HepG2 (cell line): ENCODE measurements at regions not wholly inside any gene's neighbourhood (a gene's known extent, or its start where the extent isn't known, plus 50 kb on each side); places are given as distances from the start of the nearest gene placed in this dataset.

Source experiments
- ATAC-seq: fragments of 200-7000 bp; cut with Tn5 transposase; 3 replicates; pipeline ENCODE4 v1.9.1; 2020; ENCODE audit warnings: mild to moderate bottlenecking, moderate library complexity
- BruUV-seq: library from RNA; stranded (reverse); fragments of 400-500 nt; replicated peaks from 2 replicates; lab custom pipeline; 2021; lab: Mats Ljungman, UMichigan
- CTCF ChIA-PET: fragments of 300-600 bp; formaldehyde crosslinking; extraction: SDS; loops from one replicate; lab custom pipeline; 2021; ENCODE audit warnings: low total read pairs, inconsistent platforms, low intra/inter-chr PET ratio; lab: Yijun Ruan, JAX
- POLR2A ChIA-PET: fragments of 350-600 bp; sonication (Branson Sonifier 250); formaldehyde crosslinking; loops from one replicate; lab custom pipeline; 2020; ENCODE audit warnings: antibody characterized with exemption, inconsistent platforms; lab: Yijun Ruan, JAX
- DNase-seq: peaks from one replicate; pipeline ENCODE4 v3.0.0-alpha.2; 2015; ENCODE audit warnings: low spot score
- FAIRE-seq: peaks from 3 replicates; lab custom pipeline; 2011; peaks lifted over from hg19 to GRCh38; lab: Jason Lieb, UNC
- H2AFZ ChIP-seq: one replicate; pipeline ENCODE4 v1.6.1; 2011; ENCODE audit warnings: low read length, inconsistent platforms
- H3K27ac ChIP-seq: fragments of 300-600 bp; 3 replicates; pipeline ENCODE4 v1.8.0; 2011; ENCODE audit warnings: mixed run types, mild to moderate bottlenecking, mixed read lengths, low read length, inconsistent platforms; ENCODE audit not compliant: insufficient read depth; ENCODE audit errors: extremely low read length
- H3K27me3 ChIP-seq, 2 experiments: fragments of 200-600 bp in 1 of 2; 2 replicates in 1 of 2; 3 replicates in 1 of 2; pipeline versions ENCODE4 v1.6.0 to v1.8.0; 2011; ENCODE audit warnings: low read length in 2 of 2, mild to moderate bottlenecking in 2 of 2, moderate library complexity in 2 of 2, inconsistent platforms in 1 of 2; ENCODE audit not compliant: insufficient read depth in 2 of 2, control insufficient read depth in 1 of 2
- H3K36me3 ChIP-seq, 2 experiments: fragments of 200-600 bp in 1 of 2; replicated peaks in 1 of 2; 2 replicates in 1 of 2; 3 replicates in 1 of 2; pipeline versions ENCODE4 v1.5.1 to v1.8.0; 2011; ENCODE audit warnings: low read length in 2 of 2, inconsistent platforms in 1 of 2; ENCODE audit not compliant: insufficient read depth in 2 of 2, control insufficient read depth in 1 of 2
- H3K4me1 ChIP-seq: 2 replicates; pipeline ENCODE4 v1.5.1; 2012; ENCODE audit warnings: low read length, inconsistent platforms; ENCODE audit not compliant: insufficient read depth
- H3K4me2 ChIP-seq: 2 replicates; pipeline ENCODE4 v1.6.0; 2011; ENCODE audit warnings: low read depth, low read length, inconsistent platforms
- H3K4me3 ChIP-seq, 3 experiments: fragments of 200-600 bp in 1 of 3; sonication (generic), shearing (Covaris generic) in 1 of 3; replicated peaks in 1 of 3; 2 replicates each; pipeline ENCODE4 v1.5.1; 2011 to 2016; ENCODE audit warnings: low read length in 3 of 3, inconsistent platforms in 2 of 3, low read depth in 2 of 3, mild to moderate bottlenecking in 2 of 3, control low read depth in 1 of 3, mixed read lengths in 1 of 3; ENCODE audit not compliant: insufficient read depth in 1 of 3
- H3K79me2 ChIP-seq: one replicate; pipeline ENCODE4 v1.6.1; 2011; ENCODE audit warnings: low read length, inconsistent platforms; ENCODE audit not compliant: insufficient read depth
- H3K9ac ChIP-seq: 2 replicates; pipeline ENCODE4 v1.6.0; 2011; ENCODE audit warnings: mild to moderate bottlenecking, low read depth, low read length, inconsistent platforms; ENCODE audit not compliant: insufficient read depth
- H3K9me3 ChIP-seq: 2 replicates; pipeline ENCODE4 v1.5.1; 2012; ENCODE audit warnings: mild to moderate bottlenecking, low read length
- H4K20me1 ChIP-seq: 2 replicates; pipeline ENCODE4 v1.6.0; 2011; ENCODE audit warnings: inconsistent platforms, mild to moderate bottlenecking, low read length, moderate library complexity; ENCODE audit not compliant: insufficient read depth
- ATRX ChIP-seq: sonication (generic); formaldehyde crosslinking; IDR thresholded peaks from 2 replicates; pipeline ENCODE4 v1.4.0; 2020; ENCODE audit warnings: missing genetic modification reagents, borderline replicate concordance
- HNF1A ChIP-seq, 2 experiments: sonication (generic) in 1 of 2; formaldehyde crosslinking in 1 of 2; IDR thresholded peaks; 2 replicates each; pipeline versions ENCODE4 v1.4.0 to v1.6.1; 2016 to 2020; ENCODE audit warnings: borderline replicate concordance in 1 of 2, low read depth in 1 of 2, mild to moderate bottlenecking in 1 of 2, missing genetic modification reagents in 1 of 2
- POLR2A ChIP-seq, 2 experiments: IDR thresholded peaks; 2 replicates each; pipeline ENCODE4 v1.6.1; 2011; ENCODE audit warnings: low read depth in 2 of 2, low read length in 2 of 2, mild to moderate bottlenecking in 1 of 2, moderate library complexity in 1 of 2; ENCODE audit not compliant: insufficient read depth in 1 of 2
- REST ChIP-seq, 2 experiments: IDR thresholded peaks; 2 replicates each; pipeline ENCODE4 v1.6.1; 2011 to 2012; ENCODE audit warnings: low read length in 2 of 2, borderline replicate concordance in 1 of 2, low read depth in 1 of 2, mild to moderate bottlenecking in 1 of 2, moderate library complexity in 1 of 2
- RXRB ChIP-seq: IDR thresholded peaks from 2 replicates; pipeline ENCODE4 v1.6.1; 2016; ENCODE audit warnings: borderline replicate concordance, missing genetic modification reagents, missing compliant biosample characterization
- TSC22D2 ChIP-seq: sonication (generic); formaldehyde crosslinking; IDR thresholded peaks from 2 replicates; pipeline ENCODE4 v1.5.1; 2020; ENCODE audit warnings: missing genetic modification reagents, mild to moderate bottlenecking, borderline replicate concordance
- ZBTB43 ChIP-seq: sonication (generic); formaldehyde crosslinking; conservative IDR thresholded peaks from 2 replicates; pipeline ENCODE4 v1.4.0; 2020; ENCODE audit warnings: missing genetic modification reagents
- ZNF629 ChIP-seq: sonication (generic); formaldehyde crosslinking; conservative IDR thresholded peaks from 2 replicates; pipeline ENCODE4 v1.5.0; 2020; ENCODE audit warnings: missing genetic modification reagents
- in situ Hi-C: cut with HindIII; loops from 2 replicates; pipeline ENCODE4 v1.10.0; 2017; ENCODE audit warnings: low pct_unique_long_range_greater_than_20kb; ENCODE audit not compliant: extremely low pct_ligation_motif_present
- intact Hi-C: fragments of 100-400 bp; cut with micrococcal nuclease; formaldehyde crosslinking; loops from one replicate; pipeline ENCODE4 v1.10.0; 2022; ENCODE audit not compliant: unreplicated experiment
- TF ChIP-seq, protein P1 (sequence below): sonication (generic); formaldehyde crosslinking; IDR thresholded peaks from 2 replicates; pipeline ENCODE4 v1.4.0; 2020; ENCODE audit warnings: low read depth, mild to moderate bottlenecking, missing genetic modification reagents
- TF ChIP-seq, protein P2 (sequence below), 2 experiments: sonication (generic) in 1 of 2; formaldehyde crosslinking in 1 of 2; IDR thresholded peaks; 2 replicates each; pipeline versions ENCODE4 v1.5.1 to v1.6.1; 2011 to 2020; ENCODE audit warnings: borderline replicate concordance in 1 of 2, low read depth in 1 of 2, low read length in 1 of 2, mild to moderate bottlenecking in 1 of 2, missing genetic modification reagents in 1 of 2, moderate library complexity in 1 of 2

DNA sequence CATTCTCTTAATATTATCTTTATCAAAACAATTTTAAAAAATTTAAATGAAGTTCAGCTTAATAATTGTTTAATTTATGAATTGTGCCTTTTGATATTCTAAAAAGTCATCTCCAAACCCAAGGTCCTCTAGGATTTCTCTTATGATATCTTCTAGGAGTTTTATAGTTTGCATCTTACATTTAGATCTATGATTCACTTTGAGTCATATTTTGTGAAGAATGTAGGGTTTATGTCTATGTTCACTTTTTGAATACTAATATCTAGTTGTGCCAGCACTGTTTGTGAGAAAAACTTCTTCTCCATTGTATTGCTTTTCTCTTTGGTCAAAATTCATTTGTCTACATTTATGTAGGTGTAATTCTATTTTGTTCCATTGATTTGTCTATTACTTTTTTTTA, 1068.4 kb upstream of the SPRY2 start:
- Histone ChIP-seq H3K4me3 (no peak overlapping the region), H3K4me1 (no peaks in the 10 kb centered on the region), H4K20me1 (no peaks in the 10 kb centered on the region), H3K27ac (no peak overlapping the region), H3K36me3 (no peaks in the 10 kb centered on the region), H3K79me2 (no peaks in the 10 kb centered on the region), H2AFZ (no peak overlapping the region), H3K27me3 (no peaks in the 10 kb centered on the region), H3K9ac (no peak overlapping the region), H3K4me2 (no peak overlapping the region), H3K9me3 (no peaks in the 10 kb centered on the region)
- DNase-seq (no peak), ATAC-seq (no peak), FAIRE-seq (no peak)
- in situ Hi-C loops: loop anchor here (25.0 kb wide), 1 partner anchor 103 kb away; no protein-coding TSS in a partner anchor
- CTCF ChIA-PET: no interaction called here
- no TSS peak for BruUV-seq
- POLR2A ChIA-PET: no interaction called here
- intact Hi-C loops: no loop called here
- TF ChIP-seq, protein P1, sequence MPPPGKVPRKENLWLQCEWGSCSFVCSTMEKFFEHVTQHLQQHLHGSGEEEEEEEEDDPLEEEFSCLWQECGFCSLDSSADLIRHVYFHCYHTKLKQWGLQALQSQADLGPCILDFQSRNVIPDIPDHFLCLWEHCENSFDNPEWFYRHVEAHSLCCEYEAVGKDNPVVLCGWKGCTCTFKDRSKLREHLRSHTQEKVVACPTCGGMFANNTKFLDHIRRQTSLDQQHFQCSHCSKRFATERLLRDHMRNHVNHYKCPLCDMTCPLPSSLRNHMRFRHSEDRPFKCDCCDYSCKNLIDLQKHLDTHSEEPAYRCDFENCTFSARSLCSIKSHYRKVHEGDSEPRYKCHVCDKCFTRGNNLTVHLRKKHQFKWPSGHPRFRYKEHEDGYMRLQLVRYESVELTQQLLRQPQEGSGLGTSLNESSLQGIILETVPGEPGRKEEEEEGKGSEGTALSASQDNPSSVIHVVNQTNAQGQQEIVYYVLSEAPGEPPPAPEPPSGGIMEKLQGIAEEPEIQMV (CRISPR knock-in tag): no peak
- TF ChIP-seq RXRB: no peak
- TF ChIP-seq TSC22D2 (CRISPR knock-in tag): no peak
- TF ChIP-seq ZNF629: no peak
- no peak for TF ChIP-seq POLR2A (IDR thresholded peaks at IDR 0.05; ENCODE audit: insufficient read depth in 1 of 2, low read depth in 2 of 2, low read length in 2 of 2)
- TF ChIP-seq, protein P2, sequence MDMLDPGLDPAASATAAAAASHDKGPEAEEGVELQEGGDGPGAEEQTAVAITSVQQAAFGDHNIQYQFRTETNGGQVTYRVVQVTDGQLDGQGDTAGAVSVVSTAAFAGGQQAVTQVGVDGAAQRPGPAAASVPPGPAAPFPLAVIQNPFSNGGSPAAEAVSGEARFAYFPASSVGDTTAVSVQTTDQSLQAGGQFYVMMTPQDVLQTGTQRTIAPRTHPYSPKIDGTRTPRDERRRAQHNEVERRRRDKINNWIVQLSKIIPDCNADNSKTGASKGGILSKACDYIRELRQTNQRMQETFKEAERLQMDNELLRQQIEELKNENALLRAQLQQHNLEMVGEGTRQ (IDR thresholded peaks at IDR 0.05; ENCODE audit: low read depth, low read length): no peak
- TF ChIP-seq, protein P2 (CRISPR knock-in tag; IDR thresholded peaks at IDR 0.05; ENCODE audit: borderline replicate concordance): no peak
- TF ChIP-seq HNF1A (IDR thresholded peaks at IDR 0.05; ENCODE audit: low read depth): no peak
- TF ChIP-seq HNF1A (CRISPR knock-in tag; IDR thresholded peaks at IDR 0.05; ENCODE audit: borderline replicate concordance): no peak
- no peak for TF ChIP-seq ZBTB43 (CRISPR knock-in tag)
- no peak for TF ChIP-seq ATRX
- TF ChIP-seq REST (IDR thresholded peaks at IDR 0.05; ENCODE audit: borderline replicate concordance in 1 of 2, low read depth in 1 of 2, low read length in 2 of 2): no peak
